AG10803 (cell line): ENCODE measurements at regions not wholly inside any gene's neighbourhood (a gene's known extent, or its start where the extent isn't known, plus 50 kb on each side); places are given as distances from the start of the nearest gene placed in this dataset.

Source experiments
- DNase-seq: peaks from one replicate; pipeline ENCODE4 v3.0.0; 2010; ENCODE audit warnings: low read depth
- H3K4me3 ChIP-seq: 2 replicates; pipeline ENCODE4 v1.5.1; 2011; ENCODE audit warnings: mild to moderate bottlenecking, low read length, control low read depth
- CTCF ChIP-seq: conservative IDR thresholded peaks from 2 replicates; pipeline ENCODE4 v1.5.1; 2011; ENCODE audit warnings: mild to moderate bottlenecking, low read length, control low read depth, inconsistent platforms

GRCh38 chr20:59411170-59411569 lies 110.8 kb downstream of the EDN3 start:
- no peak for DNase-seq
- TF ChIP-seq CTCF: no peak
- H3K4me3 ChIP-seq: no peak overlapping the region

- DNase-seq: no peak
- H3K4me3 ChIP-seq: no peak overlapping the region
- no peak for TF ChIP-seq CTCF
Measured at GRCh38 chr20:59411589-59411988, 111.2 kb downstream of the EDN3 start.

- no peak for DNase-seq
- no peak overlapping the region for H3K4me3 ChIP-seq
- no peak for TF ChIP-seq CTCF
Measured at GRCh38 chr20:59412181-59412580, 111.8 kb downstream of the EDN3 start.

GRCh38 chr20:59412875-59413284 lies 112.5 kb downstream of the EDN3 start:
- no peak for TF ChIP-seq CTCF
- no peak overlapping the region for H3K4me3 ChIP-seq
- no peak for DNase-seq

- no peak overlapping the region for H3K4me3 ChIP-seq
- DNase-seq: no peak
- TF ChIP-seq CTCF: no peak
Measured at GRCh38 chr20:59413326-59413865, 113.0 kb downstream of the EDN3 start.

GRCh38 chr20:59414936-59415623 lies 114.7 kb downstream of the EDN3 start:
- no peak for TF ChIP-seq CTCF
- DNase-seq: no peak
- H3K4me3 ChIP-seq: no peak overlapping the region

- TF ChIP-seq CTCF: no peak
- DNase-seq: no peak
- no peak overlapping the region for H3K4me3 ChIP-seq
Measured at GRCh38 chr20:59416916-59417315, 116.5 kb downstream of the EDN3 start.
